Common myeloid progenitor, CD34-positive (primary cell): ENCODE measurements at regions not wholly inside any gene's neighbourhood (a gene's known extent, or its start where the extent isn't known, plus 50 kb on each side); places are given as distances from the start of the nearest gene placed in this dataset.

Source experiments
- CTCF ChIA-PET: fragments of 350-600 bp; sonication (Branson Sonifier 250); formaldehyde crosslinking; loops from one replicate; lab custom pipeline; 2021; ENCODE audit warnings: antibody characterized with exemption; lab: Charles Lee
- POLR2A ChIA-PET: fragments of 350-600 bp; sonication (Branson Sonifier 250); formaldehyde crosslinking; loops from one replicate; lab custom pipeline; 2021; ENCODE audit warnings: antibody characterized with exemption; lab: Charles Lee
- DNase-seq, 3 donors: peaks; one replicate each; pipeline versions ENCODE4 v3.0.0 to v3.0.0-alpha.2; 2013
- H3K27ac ChIP-seq, 2 experiments: 1 replicate in 1 of 2; 2 replicates in 1 of 2; pipeline ENCODE4 v1.7.0; 2013; ENCODE audit warnings: inconsistent platforms in 2 of 2, low read length in 2 of 2, mild to moderate bottlenecking in 2 of 2, low read depth in 1 of 2, moderate library complexity in 1 of 2; ENCODE audit not compliant: severe bottlenecking in 2 of 2, insufficient read depth in 1 of 2, poor library complexity in 1 of 2
- H3K27me3 ChIP-seq, 5 experiments: replicated peaks in 2 of 5; 1 replicate in 3 of 5; 2 replicates in 2 of 5; pipeline versions ENCODE4 v1.6.1 to v1.7.0; 2013; ENCODE audit warnings: low read length in 4 of 5, mild to moderate bottlenecking in 2 of 5, moderate library complexity in 2 of 5, inconsistent platforms in 1 of 5; ENCODE audit not compliant: insufficient read depth in 5 of 5, control insufficient read depth in 4 of 5
- H3K36me3 ChIP-seq, 4 experiments: 1 replicate in 2 of 4; 2 replicates in 2 of 4; pipeline versions ENCODE4 v1.6.1 to v1.7.0; 2013; ENCODE audit warnings: low read length in 3 of 4, control low read depth in 1 of 4, mild to moderate bottlenecking in 1 of 4; ENCODE audit not compliant: control insufficient read depth in 4 of 4, insufficient read depth in 4 of 4
- H3K4me1 ChIP-seq, 4 experiments: 1 replicate in 3 of 4; 2 replicates in 1 of 4; pipeline versions ENCODE4 v1.6.1 to v1.7.1; 2013; ENCODE audit warnings: low read length in 3 of 4, mild to moderate bottlenecking in 3 of 4, control low read depth in 1 of 4, inconsistent platforms in 1 of 4, moderate library complexity in 1 of 4; ENCODE audit not compliant: control insufficient read depth in 4 of 4, insufficient read depth in 4 of 4; ENCODE audit errors: control extremely low read depth in 1 of 4
- H3K4me3 ChIP-seq, 7 experiments: 1 replicate in 4 of 7; 2 replicates in 3 of 7; pipeline versions ENCODE4 v1.5.1 to v1.7.0; 2013; ENCODE audit warnings: mild to moderate bottlenecking in 7 of 7, low read length in 6 of 7, moderate library complexity in 6 of 7, inconsistent platforms in 2 of 7, low read depth in 2 of 7, control low read depth in 1 of 7; ENCODE audit not compliant: insufficient read depth in 4 of 7, control insufficient read depth in 1 of 7; ENCODE audit errors: extremely low read depth in 1 of 7
- H3K9me3 ChIP-seq, 5 experiments: 1 replicate in 4 of 5; 2 replicates in 1 of 5; pipeline versions ENCODE4 v1.6.1 to v1.7.1; 2013; ENCODE audit warnings: low read length in 4 of 5, mild to moderate bottlenecking in 2 of 5, inconsistent platforms in 1 of 5, low read depth in 1 of 5, moderate library complexity in 1 of 5; ENCODE audit not compliant: control insufficient read depth in 4 of 5, insufficient read depth in 2 of 5; ENCODE audit errors: control extremely low read depth in 1 of 5
- WGBS: methylation state at CpG from one replicate; pipeline ENCODE4 v1.1.5; 2013; ENCODE audit not compliant: insufficient coverage; 5-methylcytosine and 5-hydroxymethylcytosine counted together

DNA sequence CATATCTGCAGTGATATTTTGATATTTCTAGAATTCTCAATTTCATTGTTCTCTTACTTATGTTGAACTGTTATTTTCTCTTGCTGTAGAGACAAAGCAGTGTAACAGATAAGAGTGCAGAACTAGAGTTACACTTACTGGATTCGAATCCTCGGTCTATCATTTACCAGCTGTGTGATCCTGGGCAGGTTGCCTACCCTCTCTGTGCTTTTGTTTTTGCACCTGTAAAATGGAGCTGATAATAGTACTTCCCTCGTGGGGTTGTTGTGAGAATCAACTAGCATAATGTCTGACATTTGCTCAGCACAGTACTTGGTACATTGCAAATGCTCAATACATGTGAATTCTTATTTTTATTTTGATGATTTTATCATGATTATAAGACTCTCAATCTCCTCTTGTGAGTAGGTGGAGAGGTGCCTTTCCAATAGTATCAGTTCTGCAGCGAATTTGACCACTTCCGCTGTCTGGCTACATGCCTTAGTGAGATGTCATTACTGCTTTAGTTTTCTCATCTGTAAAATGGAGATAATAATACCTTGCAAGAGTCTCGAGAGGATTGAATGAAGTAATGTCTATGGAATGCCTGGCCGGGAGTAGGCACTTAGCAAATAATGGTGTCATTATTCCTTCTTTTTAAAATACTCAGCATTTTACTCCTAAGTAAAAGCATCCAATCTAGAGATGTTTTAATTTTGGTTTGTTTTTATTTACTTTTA is 312.2 kb upstream of the MAF start:
- POLR2A ChIA-PET = interaction anchor here (0.6 kb wide), 1 partner anchor 467 kb away, joined by 3 read pairs; no protein-coding TSS in a partner anchor
- CTCF ChIA-PET = no interaction called here

DNA sequence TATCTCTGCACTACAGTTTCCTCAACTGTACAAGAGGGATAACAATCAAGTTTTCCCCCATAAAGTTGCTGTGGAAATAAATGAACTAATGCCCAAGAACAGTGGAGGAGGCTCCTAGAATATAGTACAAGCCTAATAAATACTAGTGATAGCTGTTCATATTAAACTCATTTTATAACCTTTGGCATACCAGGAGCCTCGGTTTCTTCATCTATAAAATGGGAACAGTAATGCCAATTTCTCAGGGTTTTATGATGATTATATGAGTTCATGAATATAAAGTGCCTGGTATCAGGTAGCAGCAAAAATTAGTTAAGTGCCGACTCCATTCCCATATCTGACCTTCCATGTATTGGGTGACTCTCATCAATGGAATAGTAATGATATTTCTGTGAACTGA is 311.1 kb upstream of the MAF start:
- Histone ChIP-seq H3K27ac (no peak overlapping the region), H3K4me3 (no peak overlapping the region), H3K9me3 (no peaks in the 10 kb centered on the region), H3K27me3 (peaks cover 0 to 1% (median 0%) of the 10 kb centered on the region in 5 experiments), H3K4me1 (peaks cover 0 to 8% (median 0%) of the 10 kb centered on the region in 4 experiments), H3K36me3 (no peaks in the 10 kb centered on the region)
- CTCF ChIA-PET = no interaction called here
- no peak for DNase-seq
- POLR2A ChIA-PET = no interaction called here
- no CpG with 5 or more reads among the region's 2 CpGs for WGBS

More for the DNA sequence above, 312.2 kb upstream of the MAF start:
- H3K4me3 ChIP-seq = no peak overlapping the region
- no peaks in the 10 kb centered on the region for H3K9me3 ChIP-seq
- H3K4me1 ChIP-seq = peaks cover 0 to 8% (median 0%) of the 10 kb centered on the region in 4 experiments
- H3K36me3 ChIP-seq = no peaks in the 10 kb centered on the region
- H3K27me3 ChIP-seq = peaks cover 0 to 1% (median 0%) of the 10 kb centered on the region in 5 experiments
- 95% methylated on average over 3 of the region's 7 CpGs for WGBS
- no peak overlapping the region for H3K27ac ChIP-seq
- no peak for DNase-seq

DNA sequence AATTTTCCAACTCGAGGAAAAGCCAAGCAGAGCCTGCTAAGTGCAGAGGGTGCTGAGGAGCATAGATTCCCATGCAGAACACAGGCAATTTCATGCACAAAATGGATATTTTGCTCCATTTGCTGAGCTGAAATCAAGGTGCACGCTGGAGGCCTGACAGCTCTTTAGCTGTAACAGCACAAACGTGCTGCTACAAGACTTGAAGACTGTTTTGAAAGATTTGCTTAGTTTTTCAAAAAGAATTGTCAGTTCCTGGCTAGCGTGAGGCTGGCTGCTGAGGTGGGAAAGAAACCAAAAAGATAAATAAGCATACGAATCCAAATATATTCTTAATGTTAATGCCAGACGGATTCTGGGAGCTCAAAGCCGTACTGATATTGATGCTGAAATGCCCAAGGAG is 309.0 kb upstream of the MAF start:
- no peaks in the 10 kb centered on the region for H3K36me3 ChIP-seq
- no peaks in the 10 kb centered on the region for H3K9me3 ChIP-seq
- no peak overlapping the region for H3K4me3 ChIP-seq
- POLR2A ChIA-PET = no interaction called here
- WGBS = 96% methylated on average over 7 of the region's 7 CpGs
- H3K27ac ChIP-seq = no peak overlapping the region
- H3K27me3 ChIP-seq = peaks cover 0 to 1% (median 0%) of the 10 kb centered on the region in 5 experiments
- DNase-seq = no peak
- CTCF ChIA-PET = no interaction called here
- peaks cover 0 to under 1% (median 0%) of the 10 kb centered on the region in 4 experiments for H3K4me1 ChIP-seq

DNA sequence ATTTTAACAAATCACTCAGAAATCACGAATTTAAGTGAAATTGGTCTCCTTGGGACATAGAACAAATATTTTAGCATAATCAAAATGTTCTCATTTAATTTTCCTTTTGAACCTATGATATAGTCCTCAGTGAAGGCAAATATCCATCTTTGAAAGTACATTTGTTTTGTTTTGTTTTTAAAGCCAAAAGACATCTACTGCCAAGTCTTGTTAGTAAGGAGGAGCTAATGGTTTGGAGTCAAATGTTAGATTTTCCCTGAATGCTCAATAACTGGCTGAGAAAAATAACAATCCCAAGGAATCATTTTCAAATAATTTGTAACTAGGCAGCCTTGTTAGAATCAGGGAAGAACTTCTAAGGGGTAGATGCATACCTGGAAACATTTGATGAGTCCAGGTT is 302.9 kb upstream of the MAF start:
- Histone ChIP-seq H3K4me3 (no peak overlapping the region), H3K27me3 (no peaks in the 10 kb centered on the region), H3K36me3 (no peaks in the 10 kb centered on the region), H3K9me3 (no peaks in the 10 kb centered on the region), H3K4me1 (no peaks in the 10 kb centered on the region), H3K27ac (no peak overlapping the region)
- CTCF ChIA-PET = interaction anchor here (0.5 kb wide), 1 partner anchor 1396 kb away, joined by 3 read pairs; no protein-coding TSS in a partner anchor
- no CpG with 5 or more reads among the region's 1 CpG for WGBS
- POLR2A ChIA-PET = no interaction called here
- no peak for DNase-seq

GRCh38 chr16:79902351-79902750 is 301.8 kb upstream of the MAF start:
- Histone ChIP-seq H3K4me3 (no peak overlapping the region), H3K36me3 (no peaks in the 10 kb centered on the region), H3K9me3 (no peaks in the 10 kb centered on the region), H3K4me1 (no peaks in the 10 kb centered on the region), H3K27me3 (no peaks in the 10 kb centered on the region), H3K27ac (no peak overlapping the region)
- CTCF ChIA-PET = no interaction called here
- WGBS = 96% methylated on average over 4 of the region's 4 CpGs
- no peak for DNase-seq
- POLR2A ChIA-PET = no interaction called here

GRCh38 chr16:79901522-79901921 is 301.0 kb upstream of the MAF start:
- no peaks in the 10 kb centered on the region for H3K36me3 ChIP-seq
- no peak for DNase-seq
- no peak overlapping the region for H3K4me3 ChIP-seq
- POLR2A ChIA-PET = no interaction called here
- no peaks in the 10 kb centered on the region for H3K9me3 ChIP-seq
- no peaks in the 10 kb centered on the region for H3K27me3 ChIP-seq
- 100% methylated on average over 2 of the region's 4 CpGs for WGBS
- no peak overlapping the region for H3K27ac ChIP-seq
- no peaks in the 10 kb centered on the region for H3K4me1 ChIP-seq
- CTCF ChIA-PET = interaction anchor here (2.5 kb wide), 1 partner anchor 10 kb away, joined by 9 read pairs; no protein-coding TSS in a partner anchor

DNA sequence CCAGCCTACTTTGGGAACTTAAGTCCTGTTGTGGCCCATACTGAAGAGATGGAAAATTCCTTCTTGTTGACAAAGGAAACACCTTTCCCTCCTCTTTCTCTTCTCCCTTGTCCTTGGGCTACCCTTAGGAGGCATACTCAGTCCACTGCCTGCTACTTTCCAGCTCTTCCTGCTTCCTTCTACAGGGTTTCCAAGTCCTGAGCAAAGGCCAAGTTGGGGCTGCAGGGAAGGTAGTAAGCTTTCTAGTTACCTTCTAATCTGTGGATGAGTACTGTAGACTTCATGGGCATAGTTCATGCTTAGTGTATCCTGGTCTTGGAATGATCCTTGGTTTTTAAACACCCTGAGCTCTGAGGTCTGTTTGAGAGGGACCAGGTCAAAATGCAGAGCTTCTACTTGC is 299.2 kb upstream of the MAF start:
- DNase-seq = no peak
- CTCF ChIA-PET = interaction anchor here (0.7 to 2.5 kb wide), 2 partner anchors 8 to 182 kb away, joined by 3 to 9 read pairs; no protein-coding TSS in a partner anchor
- Histone ChIP-seq H3K27ac (no peak overlapping the region), H3K36me3 (no peaks in the 10 kb centered on the region), H3K27me3 (no peaks in the 10 kb centered on the region), H3K4me1 (peaks cover 0 to 2% (median 0%) of the 10 kb centered on the region in 4 experiments), H3K4me3 (no peak overlapping the region), H3K9me3 (no peaks in the 10 kb centered on the region)
- POLR2A ChIA-PET = no interaction called here
